Neural cell (in vitro differentiated cells): ENCODE measurements at regions not wholly inside any gene's neighbourhood (a gene's known extent, or its start where the extent isn't known, plus 50 kb on each side); places are given as distances from the start of the nearest gene placed in this dataset.

ENCODE experiments used
- CTCF ChIP-seq: fragments of 450-650 bp; IDR thresholded peaks from 2 replicates; pipeline ENCODE4 v1.5.1; 2014; ENCODE audit warnings: antibody characterized with exemption, mild to moderate bottlenecking, moderate library complexity; ENCODE audit not compliant: poor library complexity, severe bottlenecking
- EP300 ChIP-seq: fragments of 450-650 bp; conservative IDR thresholded peaks from 2 replicates; pipeline ENCODE4 v1.6.1; 2014; ENCODE audit warnings: antibody characterized with exemption, mild to moderate bottlenecking, moderate library complexity; ENCODE audit not compliant: poor library complexity, severe bottlenecking
- EZH2 ChIP-seq: fragments of 200-600, 300-800 bp; shearing (Covaris generic), sonication (generic); IDR thresholded peaks from 2 replicates; pipeline ENCODE4 v1.6.1; 2014; ENCODE audit warnings: antibody characterized with exemption, low read length, borderline replicate concordance, mild to moderate bottlenecking; ENCODE audit not compliant: insufficient read depth, poor library complexity, severe bottlenecking
- POLR2AphosphoS5 ChIP-seq: IDR thresholded peaks from 2 replicates; pipeline ENCODE4 v1.6.1; 2012
- RAD21 ChIP-seq: fragments of 450-650 bp; conservative IDR thresholded peaks from 2 replicates; pipeline ENCODE4 v1.6.1; 2014; ENCODE audit warnings: antibody characterized with exemption, mild to moderate bottlenecking, moderate library complexity
- REST ChIP-seq: IDR thresholded peaks from 2 replicates; pipeline ENCODE4 v1.6.1; 2012; ENCODE audit warnings: borderline replicate concordance
- SMC3 ChIP-seq: fragments of 450-650 bp; conservative IDR thresholded peaks from 2 replicates; pipeline ENCODE4 v1.6.1; 2014; ENCODE audit warnings: antibody characterized with exemption, mild to moderate bottlenecking, moderate library complexity; ENCODE audit not compliant: poor library complexity
- TAF1 ChIP-seq: IDR thresholded peaks from 2 replicates; pipeline ENCODE4 v1.6.1; 2012; ENCODE audit warnings: low read depth

- TF ChIP-seq RAD21 (no peak), EZH2 (no peak), CTCF (no peak), POLR2AphosphoS5 (no peak), REST (no peak), TAF1 (no peak), SMC3 (no peak), EP300 (no peak)
These were observed 84.7 kb upstream of the PKDCC start for GRCh38 chr2:41962922-41963622.
